ENCODE measurements at regions not wholly inside any gene's neighbourhood (a gene's known extent, or its start where the extent isn't known, plus 50 kb on each side); places are given as distances from the start of the nearest gene placed in this dataset.

DNA sequence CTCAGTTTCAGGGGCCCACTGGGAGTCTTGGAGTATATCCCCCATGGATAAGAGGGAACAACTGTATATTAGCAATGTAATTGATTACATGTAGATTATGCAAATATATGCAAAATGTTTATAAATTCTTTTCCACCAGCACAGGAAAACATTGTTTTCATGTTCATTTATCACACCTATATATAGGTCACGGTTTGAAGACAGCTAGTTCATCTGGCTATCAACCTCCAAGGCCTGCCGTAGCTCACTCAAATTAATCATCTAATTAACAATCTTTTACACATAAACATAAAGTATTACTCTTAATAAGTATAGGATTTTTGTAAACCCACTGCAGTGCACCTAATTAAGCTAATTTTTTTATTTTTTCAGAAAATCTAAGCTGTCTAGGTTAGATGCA lies 53.7 kb upstream of the SP4 start:
- FAIRE-seq (no peak), DNase-seq (ENCODE audit: insufficient read length, low spot score) (no peak)
- TF ChIP-seq, protein P1, sequence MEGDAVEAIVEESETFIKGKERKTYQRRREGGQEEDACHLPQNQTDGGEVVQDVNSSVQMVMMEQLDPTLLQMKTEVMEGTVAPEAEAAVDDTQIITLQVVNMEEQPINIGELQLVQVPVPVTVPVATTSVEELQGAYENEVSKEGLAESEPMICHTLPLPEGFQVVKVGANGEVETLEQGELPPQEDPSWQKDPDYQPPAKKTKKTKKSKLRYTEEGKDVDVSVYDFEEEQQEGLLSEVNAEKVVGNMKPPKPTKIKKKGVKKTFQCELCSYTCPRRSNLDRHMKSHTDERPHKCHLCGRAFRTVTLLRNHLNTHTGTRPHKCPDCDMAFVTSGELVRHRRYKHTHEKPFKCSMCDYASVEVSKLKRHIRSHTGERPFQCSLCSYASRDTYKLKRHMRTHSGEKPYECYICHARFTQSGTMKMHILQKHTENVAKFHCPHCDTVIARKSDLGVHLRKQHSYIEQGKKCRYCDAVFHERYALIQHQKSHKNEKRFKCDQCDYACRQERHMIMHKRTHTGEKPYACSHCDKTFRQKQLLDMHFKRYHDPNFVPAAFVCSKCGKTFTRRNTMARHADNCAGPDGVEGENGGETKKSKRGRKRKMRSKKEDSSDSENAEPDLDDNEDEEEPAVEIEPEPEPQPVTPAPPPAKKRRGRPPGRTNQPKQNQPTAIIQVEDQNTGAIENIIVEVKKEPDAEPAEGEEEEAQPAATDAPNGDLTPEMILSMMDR (IDR thresholded peaks at IDR 0.05; ENCODE audit: insufficient read depth, missing control alignments), result no peak

DNA sequence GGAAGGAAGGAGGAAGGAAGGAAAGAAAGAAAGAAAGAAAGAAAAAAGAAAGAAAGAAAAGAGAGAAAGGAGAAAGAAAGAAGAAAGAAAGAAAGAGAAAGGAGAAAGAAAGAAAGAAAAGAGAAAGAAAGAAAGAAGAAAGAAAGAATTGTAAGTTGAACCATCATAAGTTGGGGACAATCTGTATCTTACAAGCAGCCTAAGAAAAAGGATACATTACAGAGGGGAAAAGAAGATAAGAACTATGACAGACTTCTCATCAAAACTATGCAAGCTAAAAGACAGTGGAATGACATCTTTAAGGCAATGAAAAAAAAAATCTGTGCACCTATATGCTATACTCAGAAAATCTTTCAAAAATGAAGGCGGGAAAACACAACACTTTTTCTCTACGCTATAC lies 50.3 kb upstream of the SP4 start:
- TF ChIP-seq, protein P1 (IDR thresholded peaks at IDR 0.05; ENCODE audit: insufficient read depth, missing control alignments), result no peak
- DNase-seq (ENCODE audit: insufficient read length, low spot score), result no peak
- no peak for FAIRE-seq
